ENCODE measurements at regions not wholly inside any gene's neighbourhood (a gene's known extent, or its start where the extent isn't known, plus 50 kb on each side); places are given as distances from the start of the nearest gene placed in this dataset.

- Histone ChIP-seq H3K27ac (no peak overlapping the region), H3K27me3 (no peaks in the 10 kb centered on the region), H3K9me3 (no peaks in the 10 kb centered on the region), H3K4me1 (no peaks in the 10 kb centered on the region), H3K4me3 (no peak overlapping the region), H3K36me3 (no peaks in the 10 kb centered on the region)
- in situ Hi-C loops (cut with MboI; ENCODE audit: low pct_ligation_motif_present in 1 of 4, low pct_unique_long_range_greater_than_20kb in 1 of 4, low sequenced_read_pairs in 3 of 4) (no loop called here), intact Hi-C loops (cut with DNase I; ENCODE audit: low total_unique reads) (no loop called here)
- no peak for DNase-seq
- 29 to 65% methylated on average over 1 of the region's 1 CpG for WGBS, 2 donors (ENCODE audit: low coverage in 1 of 2)
- no peak for TF ChIP-seq EP300 (IDR thresholded peaks at IDR 0.05; ENCODE audit: low read depth)
- TF ChIP-seq, protein P1, sequence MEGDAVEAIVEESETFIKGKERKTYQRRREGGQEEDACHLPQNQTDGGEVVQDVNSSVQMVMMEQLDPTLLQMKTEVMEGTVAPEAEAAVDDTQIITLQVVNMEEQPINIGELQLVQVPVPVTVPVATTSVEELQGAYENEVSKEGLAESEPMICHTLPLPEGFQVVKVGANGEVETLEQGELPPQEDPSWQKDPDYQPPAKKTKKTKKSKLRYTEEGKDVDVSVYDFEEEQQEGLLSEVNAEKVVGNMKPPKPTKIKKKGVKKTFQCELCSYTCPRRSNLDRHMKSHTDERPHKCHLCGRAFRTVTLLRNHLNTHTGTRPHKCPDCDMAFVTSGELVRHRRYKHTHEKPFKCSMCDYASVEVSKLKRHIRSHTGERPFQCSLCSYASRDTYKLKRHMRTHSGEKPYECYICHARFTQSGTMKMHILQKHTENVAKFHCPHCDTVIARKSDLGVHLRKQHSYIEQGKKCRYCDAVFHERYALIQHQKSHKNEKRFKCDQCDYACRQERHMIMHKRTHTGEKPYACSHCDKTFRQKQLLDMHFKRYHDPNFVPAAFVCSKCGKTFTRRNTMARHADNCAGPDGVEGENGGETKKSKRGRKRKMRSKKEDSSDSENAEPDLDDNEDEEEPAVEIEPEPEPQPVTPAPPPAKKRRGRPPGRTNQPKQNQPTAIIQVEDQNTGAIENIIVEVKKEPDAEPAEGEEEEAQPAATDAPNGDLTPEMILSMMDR (IDR thresholded peaks at IDR 0.05), result no peak
- no peak for TF ChIP-seq POLR2AphosphoS5 (IDR thresholded peaks at IDR 0.05)
- TF ChIP-seq POLR2A (IDR thresholded peaks at IDR 0.05), result no peak
Measured at GRCh38 chr5:44661851-44662250, 146.9 kb upstream of the MRPS30 start.

DNA sequence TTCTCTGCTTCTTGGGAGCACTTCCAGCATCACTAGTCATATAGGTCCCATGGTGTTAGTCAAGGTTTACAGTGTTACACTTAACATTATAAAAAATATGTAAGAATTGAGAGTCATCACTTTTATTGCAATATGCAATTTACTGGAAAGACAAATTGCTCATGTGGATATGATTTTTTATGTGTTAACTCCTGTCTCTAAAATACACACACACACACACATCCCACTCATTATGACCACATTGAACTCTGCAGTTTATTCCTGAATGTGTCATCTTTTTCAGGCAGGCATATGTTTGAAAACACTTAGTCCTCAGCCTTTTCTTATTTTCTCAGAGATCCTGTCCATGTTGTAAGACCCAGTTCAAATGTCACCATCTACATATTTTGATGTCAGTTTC lies 148.5 kb upstream of the MRPS30 start:
- peaks cover 0 to 5% of the 10 kb centered on the region in 2 donors for H3K9me3 ChIP-seq
- in situ Hi-C loops (cut with MboI; ENCODE audit: low pct_ligation_motif_present in 1 of 4, low pct_unique_long_range_greater_than_20kb in 1 of 4, low sequenced_read_pairs in 3 of 4) (no loop called here), intact Hi-C loops (cut with DNase I; ENCODE audit: low total_unique reads) (no loop called here)
- no peaks in the 10 kb centered on the region for H3K4me1 ChIP-seq
- H3K27me3 ChIP-seq, result no peaks in the 10 kb centered on the region
- no peaks in the 10 kb centered on the region for H3K36me3 ChIP-seq
- no peak overlapping the region for H3K27ac ChIP-seq
- TF ChIP-seq POLR2A (IDR thresholded peaks at IDR 0.05) (no peak), POLR2AphosphoS5 (IDR thresholded peaks at IDR 0.05) (no peak), EP300 (IDR thresholded peaks at IDR 0.05; ENCODE audit: low read depth) (no peak)
- TF ChIP-seq, protein P1 (IDR thresholded peaks at IDR 0.05), result no peak
- H3K4me3 ChIP-seq, result no peak overlapping the region
- no peak for DNase-seq

- TF ChIP-seq, protein P1 (IDR thresholded peaks at IDR 0.05), result no peak
- no peak for TF ChIP-seq POLR2A (IDR thresholded peaks at IDR 0.05)
- no peak for TF ChIP-seq EP300 (IDR thresholded peaks at IDR 0.05; ENCODE audit: low read depth)
- TF ChIP-seq POLR2AphosphoS5 (IDR thresholded peaks at IDR 0.05), result no peak
- no peak for DNase-seq
- H3K27me3 ChIP-seq, result no peaks in the 10 kb centered on the region
- H3K9me3 ChIP-seq, result peaks cover 0 to 5% of the 10 kb centered on the region in 2 donors
- H3K36me3 ChIP-seq, result no peaks in the 10 kb centered on the region
- no peaks in the 10 kb centered on the region for H3K4me1 ChIP-seq
- intact Hi-C loops (cut with DNase I; ENCODE audit: low total_unique reads), result no loop called here
- in situ Hi-C loops (cut with MboI; ENCODE audit: low pct_ligation_motif_present in 1 of 4, low pct_unique_long_range_greater_than_20kb in 1 of 4, low sequenced_read_pairs in 3 of 4), result no loop called here
- no peak overlapping the region for H3K4me3 ChIP-seq
- 46 to 71% methylated on average over 3 of the region's 3 CpGs for WGBS, 2 donors (ENCODE audit: low coverage in 1 of 2)
- H3K27ac ChIP-seq, result no peak overlapping the region
Measured at GRCh38 chr5:44659334-44659733, 149.4 kb upstream of the MRPS30 start.

GRCh38 chr5:44652674-44653073 lies 156.1 kb upstream of the MRPS30 start:
- in situ Hi-C loops (cut with MboI; ENCODE audit: low pct_ligation_motif_present in 1 of 4, low pct_unique_long_range_greater_than_20kb in 1 of 4, low sequenced_read_pairs in 3 of 4), result no loop called here
- H3K36me3 ChIP-seq, result no peaks in the 10 kb centered on the region
- H3K9me3 ChIP-seq, result peaks cover 0 to 5% of the 10 kb centered on the region in 2 donors
- WGBS, 2 donors (ENCODE audit: low coverage in 1 of 2), result 45 to 53% methylated on average over 2 of the region's 2 CpGs
- H3K27me3 ChIP-seq, result no peaks in the 10 kb centered on the region
- intact Hi-C loops (cut with DNase I; ENCODE audit: low total_unique reads), result no loop called here
- TF ChIP-seq, protein P1 (IDR thresholded peaks at IDR 0.05), result no peak
- TF ChIP-seq EP300 (IDR thresholded peaks at IDR 0.05; ENCODE audit: low read depth) (no peak), POLR2A (IDR thresholded peaks at IDR 0.05) (no peak), POLR2AphosphoS5 (IDR thresholded peaks at IDR 0.05) (no peak)
- DNase-seq, result no peak
- no peak overlapping the region for H3K27ac ChIP-seq
- no peak overlapping the region for H3K4me3 ChIP-seq
- no peaks in the 10 kb centered on the region for H3K4me1 ChIP-seq
